GM23248 (cell line): ENCODE measurements at regions not wholly inside any gene's neighbourhood (a gene's known extent, or its start where the extent isn't known, plus 50 kb on each side); places are given as distances from the start of the nearest gene placed in this dataset.

ENCODE experiments used
- DNase-seq: peaks from one replicate; pipeline ENCODE4 v3.0.0-alpha.2; 2015
- H2AFZ ChIP-seq: fragments of 200-600 bp; sonication (generic); 2 replicates; pipeline ENCODE4 v1.6.1; 2016; ENCODE audit warnings: antibody characterized with exemption
- H3F3A ChIP-seq: fragments of 200-600 bp; sonication (generic); 2 replicates; pipeline ENCODE4 v1.6.1; 2016; ENCODE audit warnings: mild to moderate bottlenecking, antibody characterized with exemption, mixed run types; ENCODE audit not compliant: insufficient read depth
- H3K27ac ChIP-seq: fragments of 200-600 bp; sonication (generic); 2 replicates; pipeline ENCODE4 v1.5.1; 2016; ENCODE audit warnings: mild to moderate bottlenecking
- H3K27me3 ChIP-seq: fragments of 200-600 bp; sonication (generic); replicated peaks from 2 replicates; pipeline ENCODE4 v1.6.1; 2016; ENCODE audit warnings: mild to moderate bottlenecking; ENCODE audit not compliant: insufficient read depth
- H3K36me3 ChIP-seq: fragments of 200-600 bp; sonication (generic); 2 replicates; pipeline ENCODE4 v1.6.1; 2016; ENCODE audit warnings: low read depth, mild to moderate bottlenecking
- H3K4me1 ChIP-seq: fragments of 200-600 bp; sonication (generic); 2 replicates; pipeline ENCODE4 v1.6.1; 2016; ENCODE audit warnings: mild to moderate bottlenecking; ENCODE audit not compliant: insufficient read depth
- H3K4me2 ChIP-seq: fragments of 200-600 bp; sonication (generic); one replicate; pipeline ENCODE4 v1.6.1; 2016; ENCODE audit warnings: mild to moderate bottlenecking; ENCODE audit not compliant: unreplicated experiment
- H3K4me3 ChIP-seq: fragments of 200-600 bp; sonication (generic); 2 replicates; pipeline ENCODE4 v1.5.1; 2016; ENCODE audit warnings: mild to moderate bottlenecking
- H3K79me2 ChIP-seq: fragments of 200-600 bp; sonication (generic); 2 replicates; pipeline ENCODE4 v1.6.1; 2016; ENCODE audit warnings: mild to moderate bottlenecking; ENCODE audit not compliant: insufficient read depth
- H3K9ac ChIP-seq: fragments of 200-600 bp; sonication (generic); 2 replicates; pipeline ENCODE4 v1.6.1; 2016; ENCODE audit warnings: mild to moderate bottlenecking
- H3K9me2 ChIP-seq: fragments of 200-600 bp; sonication (generic); 2 replicates; pipeline ENCODE4 v1.6.1; 2016; ENCODE audit warnings: mixed run types, mild to moderate bottlenecking, moderate library complexity; ENCODE audit not compliant: insufficient read depth
- H3K9me3 ChIP-seq: fragments of 200-600 bp; sonication (generic); one replicate; pipeline ENCODE4 v1.6.1; 2017; ENCODE audit warnings: low read depth
- H4K20me1 ChIP-seq: fragments of 200-600 bp; sonication (generic); 2 replicates; pipeline ENCODE4 v1.6.0; 2016; ENCODE audit not compliant: insufficient read depth
- EZH2 ChIP-seq: fragments of 200-600 bp; sonication (generic); IDR thresholded peaks from 2 replicates; pipeline ENCODE4 v1.6.1; 2018; ENCODE audit warnings: antibody characterized with exemption, mild to moderate bottlenecking; ENCODE audit not compliant: insufficient read depth, poor library complexity, severe bottlenecking
- EZH2phosphoT487 ChIP-seq: fragments of 200-600 bp; sonication (generic); IDR thresholded peaks from 2 replicates; pipeline ENCODE4 v1.6.1; 2018; ENCODE audit warnings: antibody characterized with exemption, moderate library complexity, mild to moderate bottlenecking, low read depth; ENCODE audit not compliant: insufficient read depth
- WGBS, 2 experiments: methylation state at CpG; one replicate each; pipeline ENCODE4 v1.1.6; 2015 to 2017; ENCODE audit warnings: low lambda C conversion rate in 2 of 2, low coverage in 1 of 2; ENCODE audit errors: missing lambda C conversion rate in 2 of 2; 5-methylcytosine and 5-hydroxymethylcytosine counted together
- in situ Hi-C: fragments of 300-500 bp; cut with MboI; formaldehyde crosslinking; loops from 2 replicates; pipeline ENCODE4 v1.15.0; 2020

DNA sequence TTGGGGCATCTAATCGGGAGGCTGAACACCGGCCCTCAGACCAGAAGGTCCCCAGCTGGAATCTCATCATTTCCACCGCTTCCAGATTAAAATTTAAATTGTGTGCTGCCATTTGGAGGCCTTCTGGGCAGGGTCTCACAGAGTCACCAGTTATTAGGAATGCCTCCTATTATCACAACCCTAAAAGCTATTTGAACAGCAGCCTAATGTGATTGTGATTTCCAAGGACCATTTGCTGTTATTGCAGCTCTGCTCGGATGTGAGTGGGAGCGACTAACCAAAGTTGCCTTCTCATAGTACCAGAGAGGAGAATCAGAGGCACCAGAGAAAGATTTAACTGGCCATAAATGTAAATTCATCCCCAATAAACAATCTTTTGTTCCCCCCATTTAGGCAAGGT lies 277.3 kb downstream of the RNF144B start:
- TF ChIP-seq EZH2phosphoT487 (no peak), EZH2 (no peak)
- no peaks in the 10 kb centered on the region for H3K9me3 ChIP-seq
- H3K9me2 ChIP-seq: no peaks in the 10 kb centered on the region
- no peak overlapping the region for H3K4me2 ChIP-seq
- no peak overlapping the region for H3K4me3 ChIP-seq
- H3K9ac ChIP-seq: no peak overlapping the region
- no peak overlapping the region for H3K27ac ChIP-seq
- no peaks in the 10 kb centered on the region for H3K79me2 ChIP-seq
- no peak for DNase-seq
- no peaks in the 10 kb centered on the region for H4K20me1 ChIP-seq
- H3K4me1 ChIP-seq: no peaks in the 10 kb centered on the region
- no peak overlapping the region for H2AFZ ChIP-seq
- in situ Hi-C loops: no loop called here
- H3K36me3 ChIP-seq: no peaks in the 10 kb centered on the region
- no peaks in the 10 kb centered on the region for H3F3A ChIP-seq
- no peaks in the 10 kb centered on the region for H3K27me3 ChIP-seq
- 40 to 45% methylated on average over 5 of the region's 5 CpGs for WGBS, 2 experiments

- WGBS, 2 experiments: 9 to 14% methylated on average over 2 of the region's 2 CpGs
- no peak overlapping the region for H2AFZ ChIP-seq
- no peaks in the 10 kb centered on the region for H3K9me2 ChIP-seq
- H3K9ac ChIP-seq: no peak overlapping the region
- no peak overlapping the region for H3K27ac ChIP-seq
- TF ChIP-seq EZH2phosphoT487: no peak
- no peak for TF ChIP-seq EZH2
- H3K4me3 ChIP-seq: no peak overlapping the region
- H4K20me1 ChIP-seq: no peaks in the 10 kb centered on the region
- no peak overlapping the region for H3K4me2 ChIP-seq
- no peaks in the 10 kb centered on the region for H3K9me3 ChIP-seq
- H3K36me3 ChIP-seq: no peaks in the 10 kb centered on the region
- H3K79me2 ChIP-seq: no peaks in the 10 kb centered on the region
- H3K27me3 ChIP-seq: no peaks in the 10 kb centered on the region; the same call in 1 of the 2 replicates
- no peak for DNase-seq
- in situ Hi-C loops: no loop called here
- H3F3A ChIP-seq: no peaks in the 10 kb centered on the region
- H3K4me1 ChIP-seq: no peaks in the 10 kb centered on the region
These were observed 280.5 kb downstream of the RNF144B start for GRCh38 chr6:18667612-18668011.

DNA sequence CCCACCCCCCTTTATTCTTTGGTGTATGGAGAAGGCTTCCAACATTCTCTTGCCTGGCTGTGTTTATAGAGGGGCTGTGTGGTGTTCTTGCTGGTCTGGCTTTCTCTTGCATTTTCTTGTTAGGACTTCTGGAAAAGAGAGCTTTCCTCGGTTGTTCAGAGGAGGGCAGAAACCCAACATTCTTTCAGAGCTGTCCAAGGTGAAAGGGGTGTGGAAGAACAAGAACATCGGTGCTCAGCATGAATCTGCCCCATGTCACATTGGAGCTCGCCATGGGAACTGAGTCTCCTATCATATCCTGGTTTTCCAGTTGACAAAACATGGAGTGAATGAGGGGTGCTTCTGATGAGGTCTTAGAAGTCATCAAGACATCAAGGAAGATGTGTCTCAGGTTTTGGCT lies 281.8 kb downstream of the RNF144B start:
- 30 to 41% methylated on average over 3 of the region's 3 CpGs for WGBS, 2 experiments
- H3K4me2 ChIP-seq: no peak overlapping the region
- no peaks in the 10 kb centered on the region for H3K4me1 ChIP-seq
- no peaks in the 10 kb centered on the region for H3K36me3 ChIP-seq
- DNase-seq: no peak
- H4K20me1 ChIP-seq: no peaks in the 10 kb centered on the region
- H3K9ac ChIP-seq: no peak overlapping the region
- in situ Hi-C loops: no loop called here
- no peak overlapping the region for H3K27ac ChIP-seq
- no peaks in the 10 kb centered on the region for H3F3A ChIP-seq
- TF ChIP-seq EZH2phosphoT487 (no peak), EZH2 (no peak)
- no peaks in the 10 kb centered on the region for H3K79me2 ChIP-seq
- no peak overlapping the region for H2AFZ ChIP-seq
- no peaks in the 10 kb centered on the region for H3K9me2 ChIP-seq
- no peak overlapping the region for H3K4me3 ChIP-seq
- H3K9me3 ChIP-seq: no peaks in the 10 kb centered on the region
- H3K27me3 ChIP-seq: no peaks in the 10 kb centered on the region; the same call in 1 of the 2 replicates

- Histone ChIP-seq H3K9ac (no peak overlapping the region), H3K79me2 (no peaks in the 10 kb centered on the region), H4K20me1 (no peaks in the 10 kb centered on the region), H3K27ac (no peak overlapping the region), H3K36me3 (no peaks in the 10 kb centered on the region), H3K4me1 (no peaks in the 10 kb centered on the region), H3K9me3 (no peaks in the 10 kb centered on the region), H3K27me3 (no peaks in the 10 kb centered on the region; the same call in 1 of the 2 replicates), H3K4me2 (no peak overlapping the region), H3K9me2 (no peaks in the 10 kb centered on the region), H3F3A (no peaks in the 10 kb centered on the region), H2AFZ (no peak overlapping the region), H3K4me3 (no peak overlapping the region)
- no peak for TF ChIP-seq EZH2phosphoT487
- TF ChIP-seq EZH2: no peak
- 12% methylated on average over 1 of the region's 1 CpG for WGBS, 2 experiments
- no peak for DNase-seq
- in situ Hi-C loops: no loop called here
These were observed 285.7 kb downstream of the RNF144B start for GRCh38 chr6:18672852-18673251.

GRCh38 chr6:18674346-18674745 lies 287.2 kb downstream of the RNF144B start:
- in situ Hi-C loops: no loop called here

More at GRCh38 chr6:18674346-18674745, 287.2 kb downstream of the RNF144B start:
- Histone ChIP-seq H2AFZ (no peak overlapping the region), H3K27me3 (no peaks in the 10 kb centered on the region; the same call in 1 of the 2 replicates), H3K4me3 (no peak overlapping the region), H3K9ac (no peak overlapping the region), H3K4me1 (no peaks in the 10 kb centered on the region), H3K36me3 (no peaks in the 10 kb centered on the region), H3F3A (no peaks in the 10 kb centered on the region), H3K4me2 (no peak overlapping the region), H3K9me3 (no peaks in the 10 kb centered on the region), H3K27ac (no peak overlapping the region), H4K20me1 (no peaks in the 10 kb centered on the region), H3K79me2 (no peaks in the 10 kb centered on the region), H3K9me2 (no peaks in the 10 kb centered on the region)
- DNase-seq: no peak
- TF ChIP-seq EZH2phosphoT487 (no peak), EZH2 (no peak)
